NCI-H128 (cell line): ENCODE measurements at regions not wholly inside any gene's neighbourhood (a gene's known extent, or its start where the extent isn't known, plus 50 kb on each side); places are given as distances from the start of the nearest gene placed in this dataset.

Experiments
- DNase-seq: peaks from one replicate; lab custom pipeline; 2025; ENCODE audit not compliant: unreplicated experiment; lab: John Stamatoyannopoulos, UW

GRCh38 chr2:221212105-221212504, 360.0 kb downstream of the EPHA4 start:
- DNase-seq = no peak

DNA sequence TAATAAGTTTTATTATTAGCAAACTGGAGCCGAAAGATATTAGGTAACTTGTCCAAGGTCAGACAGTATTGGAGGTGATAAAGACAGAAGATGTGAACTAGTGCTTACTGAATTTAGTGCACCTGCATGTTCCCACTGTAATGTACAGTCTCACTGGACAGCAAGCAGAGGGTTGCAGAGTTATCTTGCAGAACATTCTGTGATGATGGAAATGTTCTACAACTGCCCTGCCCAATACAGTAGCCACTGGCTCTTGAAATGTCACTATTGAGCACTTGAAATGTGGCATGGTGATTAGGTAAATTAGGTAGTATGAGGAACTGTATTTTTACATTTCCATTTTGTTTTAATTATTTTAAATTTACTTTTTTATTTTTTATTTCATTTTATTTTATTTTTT, 356.6 kb downstream of the EPHA4 start:
- no peak for DNase-seq

DNA sequence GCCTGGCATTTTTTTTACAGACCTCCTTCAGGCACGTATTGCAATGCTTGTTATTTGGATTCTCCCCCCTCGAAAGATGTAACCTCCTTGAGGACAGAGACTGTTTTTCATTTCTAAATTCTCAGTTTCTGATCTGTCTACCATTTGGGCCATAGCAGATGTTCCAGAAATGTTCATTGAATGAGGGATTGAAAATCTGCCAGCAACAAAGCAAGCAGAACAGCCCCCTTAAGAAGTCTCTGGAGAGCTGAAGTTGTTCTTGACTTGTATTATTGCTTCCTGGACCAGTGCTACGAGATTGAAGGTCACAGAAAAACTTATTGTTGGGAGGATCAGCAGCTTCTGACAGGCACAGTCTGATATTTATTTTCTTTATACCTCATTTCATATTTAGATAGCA, 355.5 kb downstream of the EPHA4 start:
- no peak for DNase-seq

GRCh38 chr2:221225752-221226151, 346.4 kb downstream of the EPHA4 start:
- no peak for DNase-seq

DNA sequence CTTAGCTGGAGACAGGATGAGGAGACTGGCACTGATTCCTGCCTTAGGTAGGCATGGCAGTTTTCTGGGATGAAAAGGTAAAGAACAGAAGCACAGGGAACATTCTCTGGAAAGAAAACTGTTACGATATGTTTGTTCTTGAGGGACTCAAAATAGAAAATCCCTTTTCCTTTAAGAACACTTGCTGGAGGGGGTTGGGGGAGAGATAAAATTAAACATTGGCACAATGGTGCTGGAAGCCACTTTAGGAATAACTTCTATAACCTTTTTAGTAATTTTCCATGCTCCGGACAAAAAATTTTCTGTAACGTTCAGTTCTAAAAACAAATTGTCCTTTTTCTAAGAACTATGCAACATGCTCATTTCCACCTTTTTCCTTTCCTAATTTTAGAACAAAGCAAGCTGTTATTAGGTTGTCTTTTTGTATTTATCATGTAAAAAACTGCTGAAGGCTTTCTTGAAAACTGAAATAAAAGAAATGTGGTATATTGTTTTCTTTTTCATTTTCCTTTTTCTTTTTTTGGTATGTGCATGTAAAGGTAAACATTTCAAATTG, 343.8 kb downstream of the EPHA4 start:
- no peak for DNase-seq

GRCh38 chr2:221229099-221229498, 343.0 kb downstream of the EPHA4 start:
- no peak for DNase-seq

DNA sequence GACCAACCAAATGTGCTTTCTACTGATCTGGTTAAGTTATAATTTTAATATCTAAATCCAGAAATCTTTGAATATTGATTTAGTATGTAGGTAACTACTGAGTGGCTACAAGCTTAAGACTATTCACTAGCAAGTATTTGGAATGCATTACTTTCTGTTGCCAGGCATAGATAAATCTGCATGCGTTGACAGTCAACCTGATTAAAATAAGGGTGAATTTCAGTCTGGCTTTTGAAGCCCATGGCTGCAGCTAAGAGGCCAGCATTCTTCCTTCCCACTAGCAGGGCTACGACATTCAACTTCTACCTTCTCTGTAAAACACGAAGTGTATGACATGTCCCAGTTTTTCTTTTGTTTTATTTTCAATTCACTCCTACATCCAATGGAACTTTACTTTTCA, 340.6 kb downstream of the EPHA4 start:
- no peak for DNase-seq

GRCh38 chr2:221235941-221236340, 336.2 kb downstream of the EPHA4 start:
- no peak for DNase-seq

GRCh38 chr2:221241072-221241471, 331.0 kb downstream of the EPHA4 start:
- DNase-seq = no peak

DNA sequence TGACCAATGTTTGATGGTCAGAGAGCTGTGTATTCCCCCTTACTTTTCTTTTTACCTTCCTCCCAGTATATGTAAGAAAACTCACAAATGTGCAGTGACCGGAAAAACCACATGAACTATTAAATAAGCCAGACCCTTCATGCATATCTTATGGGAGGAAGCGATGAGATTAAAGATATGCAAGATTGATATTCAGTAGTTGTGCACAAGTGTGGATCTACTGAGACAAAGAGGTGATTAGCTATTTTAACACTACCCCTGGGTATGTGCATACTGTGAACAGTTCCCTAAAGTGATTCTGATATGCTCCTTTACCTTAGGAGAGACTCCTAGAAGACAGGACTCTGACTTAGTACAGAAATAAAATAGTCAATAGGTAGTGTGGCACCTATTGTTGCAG, 328.3 kb downstream of the EPHA4 start:
- no peak for DNase-seq

DNA sequence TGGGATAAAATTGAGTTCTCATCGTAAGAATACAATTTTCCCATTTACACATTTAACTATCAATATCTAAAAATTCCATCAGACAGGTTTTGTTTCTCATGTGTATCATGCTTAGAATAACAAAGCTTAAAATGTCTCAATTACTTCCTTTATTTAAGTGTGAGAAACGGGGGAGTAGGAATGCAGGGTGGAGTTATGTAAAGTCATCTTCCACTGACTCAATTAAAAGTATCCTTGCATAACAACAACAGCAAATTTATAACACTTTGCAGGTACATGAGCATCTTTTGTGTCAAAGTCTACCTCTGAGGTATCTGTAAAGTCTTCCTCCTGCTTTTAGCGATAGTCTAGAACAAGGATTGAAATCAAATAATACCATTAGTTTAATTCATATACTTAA, 327.1 kb downstream of the EPHA4 start:
- DNase-seq = no peak

DNA sequence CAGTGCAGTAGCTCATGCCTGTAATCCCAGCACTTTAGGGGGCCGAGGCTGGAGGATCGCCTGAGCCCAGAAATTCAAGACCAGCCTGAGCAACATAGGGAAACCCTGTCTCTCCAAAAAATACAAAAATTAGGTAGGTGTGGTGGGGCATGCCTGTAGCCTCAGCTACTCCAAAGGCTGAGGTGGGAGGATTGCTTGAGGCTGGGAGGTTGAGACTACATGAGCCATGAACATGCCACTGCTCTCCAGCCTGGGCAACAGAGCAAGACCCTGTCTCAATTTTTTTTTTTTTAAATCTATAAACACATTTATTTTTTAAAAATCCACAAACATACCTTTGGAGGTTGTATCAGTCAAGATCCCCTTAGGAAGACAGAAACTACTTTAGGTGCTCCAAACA, 326.3 kb downstream of the EPHA4 start:
- DNase-seq = no peak

DNA sequence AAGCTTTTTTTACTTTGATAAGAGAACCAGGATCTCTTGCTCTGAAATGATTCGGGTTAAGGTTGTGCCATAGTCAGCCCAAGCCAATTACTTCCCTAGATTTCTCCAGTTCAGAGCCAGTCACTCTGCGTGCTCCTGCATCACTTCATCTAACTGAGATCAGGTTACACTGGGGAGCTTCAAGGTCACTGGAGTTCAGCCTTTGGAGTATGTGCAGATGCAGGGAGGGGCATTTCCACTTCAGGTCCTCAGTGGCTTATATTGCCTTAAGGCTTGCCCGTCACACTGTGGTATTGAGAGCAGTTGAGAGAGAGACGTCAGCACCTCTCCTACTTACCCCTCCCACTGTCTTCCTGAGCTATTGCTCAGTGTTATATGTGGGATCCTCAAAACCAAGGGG, 317.8 kb downstream of the EPHA4 start:
- DNase-seq = no peak

DNA sequence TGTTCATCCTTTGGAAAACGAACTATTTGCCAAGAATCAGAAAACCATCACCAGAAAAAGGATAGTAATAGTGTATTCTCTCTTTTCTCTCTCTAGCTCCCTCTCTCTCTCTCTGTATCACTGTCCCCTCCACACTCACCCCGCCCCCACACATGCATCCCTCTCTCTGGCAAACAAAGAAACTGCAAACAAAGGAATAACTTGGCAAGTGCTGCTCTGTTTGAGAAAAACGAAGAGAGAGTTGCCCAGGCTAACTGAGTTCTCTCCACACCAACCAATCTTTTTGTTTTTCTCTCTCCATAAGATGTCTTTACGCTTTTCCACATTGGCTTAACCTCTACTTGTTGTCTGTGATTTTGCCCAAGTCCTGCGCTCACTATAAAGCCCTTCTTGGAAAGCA, 316.2 kb downstream of the EPHA4 start:
- no peak for DNase-seq

GRCh38 chr2:221258464-221258863, 313.6 kb downstream of the EPHA4 start:
- DNase-seq = no peak

DNA sequence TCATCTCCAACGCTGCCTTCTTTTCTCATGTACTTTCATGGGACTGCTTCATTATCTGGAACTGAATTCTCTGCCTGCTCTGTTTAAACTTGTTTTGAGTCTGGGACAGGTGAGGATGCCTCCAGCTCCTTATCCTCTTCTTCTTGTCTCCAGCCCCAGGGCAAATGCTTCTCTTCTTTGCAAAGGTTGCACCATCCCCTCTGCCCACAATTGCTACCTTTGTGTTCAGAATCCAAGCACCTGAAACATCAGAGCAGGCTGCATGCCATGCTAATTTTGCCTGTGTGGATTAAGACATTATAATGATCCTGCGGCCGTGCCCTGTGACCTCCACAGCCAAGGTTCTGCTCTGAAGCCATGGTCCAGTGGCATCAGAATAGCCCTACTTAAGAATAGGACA, 309.5 kb downstream of the EPHA4 start:
- no peak for DNase-seq

GRCh38 chr2:221263573-221263972, 308.5 kb downstream of the EPHA4 start:
- no peak for DNase-seq

GRCh38 chr2:221264318-221264717, 307.8 kb downstream of the EPHA4 start:
- no peak for DNase-seq

DNA sequence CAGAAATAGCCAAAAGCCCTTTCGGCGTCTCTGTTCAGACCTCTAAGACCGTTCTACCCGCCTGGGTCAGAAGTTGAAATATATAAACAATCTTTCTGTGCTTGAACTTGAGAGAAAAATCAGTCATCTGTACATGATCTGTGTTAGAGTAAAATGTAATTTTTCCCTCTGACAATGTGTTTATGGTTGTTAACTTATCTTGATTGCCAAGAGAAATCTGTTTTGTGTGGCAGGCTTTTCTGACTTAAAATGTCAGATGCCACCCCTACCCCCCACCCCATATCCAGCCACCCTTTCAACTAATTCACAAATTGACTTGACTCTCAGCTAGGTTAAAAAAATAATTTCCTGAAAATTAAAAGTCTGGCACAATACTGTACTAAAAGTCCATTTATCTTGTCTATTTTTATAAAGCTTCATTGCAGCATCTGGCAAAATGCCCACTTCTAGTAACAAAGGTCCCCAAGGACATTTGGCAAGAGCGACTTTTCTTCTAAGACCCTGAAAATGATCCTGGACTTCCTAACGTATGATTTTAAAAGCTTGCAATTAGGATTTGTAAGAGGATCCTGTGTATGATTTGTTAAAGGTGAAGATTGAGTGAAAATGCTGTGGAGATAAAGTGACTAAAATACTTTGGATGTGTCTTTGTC, 304.2 kb downstream of the EPHA4 start:
- DNase-seq = no peak

DNA sequence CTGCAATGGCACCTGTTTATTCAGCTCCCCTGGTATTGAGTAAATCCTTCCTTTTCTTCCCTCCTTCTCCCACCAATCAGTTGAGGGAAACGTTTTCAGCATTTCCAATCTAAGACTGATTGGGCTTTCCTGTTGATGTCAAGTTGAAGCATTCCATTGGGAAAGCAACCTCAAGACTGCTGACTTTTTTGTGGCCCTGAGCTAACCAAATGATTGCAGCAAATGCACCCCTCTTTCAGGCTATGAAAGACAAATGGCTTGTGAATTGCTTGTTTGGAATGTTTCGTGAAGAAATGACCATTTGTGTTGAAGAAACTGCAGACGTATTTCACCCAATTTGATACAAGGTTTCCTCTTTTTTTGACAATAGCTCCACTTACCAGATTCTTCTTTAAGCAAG, 303.5 kb downstream of the EPHA4 start:
- no peak for DNase-seq

DNA sequence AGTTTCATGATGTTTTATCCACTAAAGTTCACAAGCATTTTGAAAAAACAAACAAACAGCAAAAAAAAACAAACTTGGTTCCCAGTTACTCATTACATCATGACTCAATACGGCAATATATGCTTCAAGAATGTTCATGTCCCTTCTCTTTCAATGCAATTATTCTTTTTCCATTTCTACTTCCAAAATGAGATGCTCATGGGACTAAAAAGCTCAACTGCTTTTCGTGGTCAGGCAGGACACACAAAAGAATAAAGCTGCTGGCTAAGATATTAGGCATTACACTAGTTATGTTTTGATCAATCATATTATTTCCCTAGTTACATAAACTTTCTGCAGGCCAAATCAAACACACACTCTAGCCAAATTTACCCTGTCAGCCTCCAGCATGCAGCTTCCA, 301.3 kb downstream of the EPHA4 start:
- DNase-seq = no peak

DNA sequence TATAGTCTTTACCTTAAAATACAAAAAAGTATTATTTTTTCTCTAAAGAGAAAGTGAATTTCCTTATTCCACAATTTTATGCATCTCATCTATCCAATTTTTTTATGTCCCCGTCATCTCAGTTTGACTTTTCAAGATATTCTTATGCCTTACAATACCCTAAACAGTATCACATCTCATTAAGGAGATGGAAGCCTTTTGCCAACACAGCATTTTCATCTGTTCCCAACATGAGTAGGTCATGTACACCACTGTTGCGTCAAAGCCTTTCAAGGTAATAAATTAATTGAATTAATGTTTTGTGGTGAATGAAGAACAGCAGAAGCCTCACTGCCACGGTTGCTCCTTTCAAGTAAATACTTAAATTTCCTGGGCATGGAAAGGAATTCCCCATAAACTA, 299.4 kb downstream of the EPHA4 start:
- no peak for DNase-seq

DNA sequence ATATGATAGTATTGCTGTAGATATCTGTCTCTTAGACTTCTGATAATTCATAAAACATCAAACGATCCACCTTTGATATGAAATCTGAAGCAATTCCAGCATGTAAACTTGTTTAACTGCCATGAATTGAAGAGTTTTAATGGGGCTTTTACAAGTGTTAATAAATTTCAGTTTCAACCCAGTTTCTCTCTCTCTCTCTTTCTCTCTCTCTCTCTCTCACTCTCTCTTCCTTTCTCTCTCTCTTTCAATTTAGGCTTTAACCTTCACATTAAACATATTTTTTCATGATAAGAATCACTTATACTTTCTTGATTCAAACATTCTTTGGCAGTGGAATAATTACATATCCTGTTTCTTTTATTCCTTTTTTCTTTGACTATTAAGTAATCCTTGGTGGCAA, 296.1 kb downstream of the EPHA4 start:
- no peak for DNase-seq
